ENCODE measurements at regions not wholly inside any gene's neighbourhood (a gene's known extent, or its start where the extent isn't known, plus 50 kb on each side); places are given as distances from the start of the nearest gene placed in this dataset.

DNA sequence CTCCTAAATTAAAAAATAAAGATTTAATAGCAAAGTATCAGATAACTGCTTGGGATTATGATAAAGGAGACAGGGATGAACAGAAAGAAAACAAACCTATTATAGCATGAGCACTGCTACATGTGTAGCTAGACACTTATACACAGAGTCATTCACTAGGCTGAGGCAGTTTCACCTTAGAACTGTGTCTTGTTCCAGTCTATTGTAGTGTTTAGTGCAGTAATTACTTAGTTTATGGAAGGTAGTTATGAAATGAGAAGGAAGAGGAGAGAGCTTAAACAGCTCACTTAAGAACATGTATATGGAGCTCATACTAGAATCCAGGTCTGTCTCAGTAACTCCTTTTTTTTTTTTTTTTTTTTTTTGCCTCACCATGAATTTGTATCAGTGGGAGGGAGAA, 441.4 kb downstream of the PDCD6IP start:
- DNase-seq (ENCODE audit: low read depth, low spot score): no peak

DNA sequence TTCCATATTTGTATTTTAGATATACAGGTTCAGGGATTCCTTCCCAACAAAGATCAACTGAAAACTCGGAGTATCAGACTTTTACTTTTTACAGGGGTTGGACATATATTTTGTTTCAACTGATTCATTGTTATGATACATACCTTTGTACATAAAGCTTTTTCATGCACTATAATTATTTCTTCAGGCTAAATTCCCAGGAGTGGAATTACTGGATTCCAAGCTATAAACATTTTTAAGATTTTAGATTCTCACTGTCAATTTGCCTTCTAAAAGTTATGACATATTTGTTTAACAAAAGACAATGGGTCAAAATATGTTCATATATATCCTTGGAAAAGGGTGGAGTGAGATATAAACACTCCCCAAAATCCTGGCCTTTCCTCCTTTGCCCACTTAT, 449.0 kb downstream of the PDCD6IP start:
- DNase-seq (ENCODE audit: low read depth, low spot score): no peak

DNA sequence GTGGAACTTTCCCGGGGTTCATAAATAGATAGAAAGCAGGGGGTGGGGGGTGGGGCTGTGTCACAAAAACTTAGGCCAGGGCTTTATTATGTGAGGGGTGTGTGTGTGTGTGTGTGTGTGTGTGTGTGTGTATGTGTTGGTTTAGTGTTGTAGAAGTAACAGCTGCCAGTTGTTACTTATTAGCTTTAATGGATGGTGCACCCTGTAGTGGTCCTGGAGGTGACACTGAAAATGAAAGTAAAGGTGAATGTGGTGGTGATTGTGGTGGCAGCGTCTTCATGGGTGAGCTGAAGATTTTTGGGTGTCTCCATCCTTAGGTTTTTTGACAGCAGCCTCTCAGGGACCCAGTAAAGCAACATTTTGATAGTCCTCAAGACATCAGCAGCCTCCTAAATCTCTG, 449.9 kb downstream of the PDCD6IP start:
- no peak for DNase-seq (ENCODE audit: low read depth, low spot score)

DNA sequence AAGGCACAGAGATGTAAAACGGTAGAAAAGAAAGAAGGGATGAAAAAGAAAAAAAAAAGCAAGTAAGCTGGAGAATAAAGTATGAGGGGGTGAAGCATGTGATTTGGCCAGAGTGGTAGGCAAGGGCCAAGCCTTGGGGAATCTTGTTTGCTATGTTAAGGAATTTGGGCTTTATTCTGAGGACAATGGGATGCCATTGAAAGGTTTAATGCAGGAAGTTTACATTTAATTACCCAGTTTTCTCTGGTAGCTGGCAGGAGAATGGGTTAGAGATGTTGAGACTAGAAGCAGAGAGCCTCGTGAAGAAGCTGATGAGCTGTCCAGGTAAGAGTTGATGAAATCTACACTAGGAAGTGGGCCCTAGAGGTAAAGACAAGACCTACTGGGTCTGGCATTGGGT, 455.9 kb downstream of the PDCD6IP start:
- DNase-seq (ENCODE audit: low read depth, low spot score): no peak

DNA sequence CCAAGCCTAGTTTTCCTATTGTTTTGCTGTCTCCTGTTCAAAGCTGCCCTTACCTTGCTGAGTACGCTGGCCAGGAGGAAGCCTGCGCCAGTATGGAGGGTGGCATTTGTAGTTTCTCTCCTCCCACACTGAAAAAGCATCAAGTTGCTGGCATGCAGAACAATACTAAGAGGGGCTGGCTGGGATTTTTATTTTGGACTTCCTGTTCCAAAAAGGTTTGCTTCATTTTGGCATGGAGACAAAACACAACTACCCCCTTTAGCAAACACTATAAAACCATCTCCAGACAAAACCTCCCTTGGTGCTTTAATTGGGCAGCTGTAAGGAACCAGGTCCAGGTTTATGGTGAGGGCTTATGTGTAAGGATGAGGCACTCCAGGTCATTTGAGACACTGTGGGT, 457.6 kb downstream of the PDCD6IP start:
- no peak for DNase-seq (ENCODE audit: low read depth, low spot score)

DNA sequence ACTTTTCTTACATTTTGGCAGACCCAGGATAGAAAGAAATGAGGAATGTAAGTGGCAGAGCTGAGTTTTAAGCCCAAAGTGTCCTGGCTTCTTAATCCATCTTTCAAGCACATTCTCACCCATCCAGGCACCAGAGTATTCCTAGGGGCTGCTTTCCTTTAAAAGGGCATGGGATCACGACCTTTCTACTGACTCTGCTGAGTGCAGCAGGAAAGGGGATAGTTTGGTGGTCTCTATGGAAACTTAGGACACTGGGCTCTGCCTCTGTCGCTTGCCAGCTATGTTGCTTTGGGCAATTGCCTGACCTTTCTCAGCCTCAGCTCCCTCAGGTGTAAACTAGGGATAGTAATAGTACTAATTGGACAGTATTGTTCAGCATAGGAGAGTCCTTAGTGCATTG, 458.4 kb downstream of the PDCD6IP start:
- DNase-seq (ENCODE audit: low read depth, low spot score): peak; percentile 38

DNA sequence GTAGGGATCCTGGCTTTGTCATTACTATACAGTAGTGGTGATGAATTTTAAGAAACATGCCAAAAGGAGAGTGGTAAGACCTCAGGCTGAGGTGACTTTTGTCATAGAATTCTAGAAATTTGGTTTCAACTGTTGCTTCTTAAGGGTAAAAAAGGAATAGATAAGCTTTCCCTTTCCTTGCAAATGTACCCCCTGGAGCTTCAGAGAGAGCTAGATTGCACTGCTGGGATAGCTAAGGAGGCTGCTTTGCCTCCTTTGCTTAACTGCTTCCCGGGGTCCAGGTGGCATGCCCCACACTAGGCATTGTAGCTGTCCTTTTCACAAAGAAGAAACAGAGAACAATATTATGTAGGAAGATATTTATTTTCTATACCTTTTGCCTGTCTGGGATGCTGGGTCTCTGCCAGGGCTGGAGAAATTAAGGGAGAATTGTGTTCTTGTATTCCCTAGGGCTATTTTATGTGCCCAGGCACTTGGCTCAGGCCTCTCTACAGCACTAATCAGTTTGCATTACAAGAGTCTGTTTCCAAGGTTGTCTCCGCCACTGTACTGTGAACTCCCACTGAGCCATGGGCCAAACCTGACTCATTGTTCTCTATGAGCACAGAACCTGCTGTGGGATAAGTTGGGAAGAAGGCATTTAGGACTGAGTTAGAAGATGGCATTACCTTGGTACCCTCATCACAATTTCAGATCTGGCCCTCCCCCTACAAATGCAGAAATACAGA, 460.0 kb downstream of the PDCD6IP start:
- DNase-seq (ENCODE audit: low read depth, low spot score): peak; percentile 30

GRCh38 chr3:34260271-34261000, 462.0 kb downstream of the PDCD6IP start:
- DNase-seq (ENCODE audit: low read depth, low spot score): peak; percentile 36

GRCh38 chr3:34261001-34261385, 462.6 kb downstream of the PDCD6IP start:
- DNase-seq (ENCODE audit: low read depth, low spot score): no peak

DNA sequence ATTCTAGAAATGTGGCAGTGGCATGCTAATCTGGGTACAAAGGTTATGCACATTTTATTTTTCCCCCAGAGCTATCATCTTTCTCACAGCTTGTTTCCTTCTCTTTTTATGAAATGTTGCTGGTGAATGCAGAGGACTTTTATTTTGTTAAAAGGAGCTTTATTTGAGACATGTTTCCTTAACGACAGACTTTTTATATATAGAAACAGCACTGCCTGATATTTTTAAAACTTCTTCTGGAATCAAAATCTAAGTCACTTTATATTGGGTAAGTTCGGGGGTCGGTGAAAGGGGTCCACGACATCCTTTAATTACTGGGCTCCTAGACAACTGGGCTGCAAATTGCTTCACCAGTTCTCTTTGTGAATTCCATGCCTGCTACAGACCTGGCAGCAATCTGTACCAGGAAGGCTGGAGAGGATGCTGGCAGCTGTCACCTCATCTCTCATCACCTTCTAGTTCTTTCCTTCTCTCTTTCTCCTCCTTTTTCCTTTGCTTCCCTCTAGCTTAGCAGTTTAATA, 464.7 kb downstream of the PDCD6IP start:
- DNase-seq (ENCODE audit: low read depth, low spot score): no peak

DNA sequence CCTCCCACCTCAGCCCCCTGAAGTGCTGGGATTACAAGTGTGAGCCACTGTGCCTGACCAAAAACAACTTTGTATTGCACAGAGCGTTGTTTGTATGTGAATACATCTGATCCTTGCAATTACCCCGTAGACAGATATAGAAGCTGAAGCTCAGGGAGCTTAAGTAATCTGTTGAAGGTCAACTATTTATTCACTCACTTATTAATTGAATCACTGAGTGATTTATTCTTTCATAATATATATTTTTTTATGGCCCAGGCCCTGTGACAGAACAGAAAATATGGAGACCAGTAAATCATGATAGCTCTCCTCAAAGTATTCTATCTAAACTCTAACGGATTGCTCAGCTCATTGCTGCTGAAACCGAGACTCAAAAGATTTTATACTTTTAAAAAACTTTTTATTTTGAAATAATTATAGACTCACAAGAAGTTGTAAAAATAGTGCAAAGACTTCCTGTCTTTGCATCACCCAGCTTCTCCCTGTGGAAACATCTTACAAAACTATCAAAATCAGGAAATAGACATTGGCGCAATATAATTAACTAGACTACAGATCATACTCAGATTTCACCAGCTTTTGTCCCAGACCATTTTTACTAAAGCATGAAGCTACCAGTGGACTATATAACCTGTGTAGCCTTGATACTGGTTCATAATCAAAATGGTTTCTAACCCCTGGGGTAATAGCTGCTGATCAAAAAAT, 466.1 kb downstream of the PDCD6IP start:
- DNase-seq (ENCODE audit: low read depth, low spot score): no peak

DNA sequence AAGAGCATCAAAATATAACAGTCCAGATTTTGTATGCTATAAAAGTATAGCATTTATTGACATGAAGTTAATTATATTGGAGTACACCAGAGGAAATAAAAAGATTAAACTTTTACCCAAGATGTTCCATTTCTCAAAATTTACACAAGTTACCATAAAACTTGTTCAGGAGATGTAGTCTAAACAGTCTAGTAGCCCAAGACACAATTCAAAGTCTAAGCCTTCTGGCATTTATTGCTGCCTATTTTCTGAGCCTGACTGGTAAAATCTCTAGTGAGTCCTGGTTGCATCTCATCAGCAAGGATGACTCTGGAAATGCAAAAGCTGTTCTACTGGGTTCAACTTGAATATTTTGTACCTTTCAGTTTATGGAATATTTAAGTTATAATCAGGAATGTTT, 468.7 kb downstream of the PDCD6IP start:
- DNase-seq (ENCODE audit: low read depth, low spot score): no peak

DNA sequence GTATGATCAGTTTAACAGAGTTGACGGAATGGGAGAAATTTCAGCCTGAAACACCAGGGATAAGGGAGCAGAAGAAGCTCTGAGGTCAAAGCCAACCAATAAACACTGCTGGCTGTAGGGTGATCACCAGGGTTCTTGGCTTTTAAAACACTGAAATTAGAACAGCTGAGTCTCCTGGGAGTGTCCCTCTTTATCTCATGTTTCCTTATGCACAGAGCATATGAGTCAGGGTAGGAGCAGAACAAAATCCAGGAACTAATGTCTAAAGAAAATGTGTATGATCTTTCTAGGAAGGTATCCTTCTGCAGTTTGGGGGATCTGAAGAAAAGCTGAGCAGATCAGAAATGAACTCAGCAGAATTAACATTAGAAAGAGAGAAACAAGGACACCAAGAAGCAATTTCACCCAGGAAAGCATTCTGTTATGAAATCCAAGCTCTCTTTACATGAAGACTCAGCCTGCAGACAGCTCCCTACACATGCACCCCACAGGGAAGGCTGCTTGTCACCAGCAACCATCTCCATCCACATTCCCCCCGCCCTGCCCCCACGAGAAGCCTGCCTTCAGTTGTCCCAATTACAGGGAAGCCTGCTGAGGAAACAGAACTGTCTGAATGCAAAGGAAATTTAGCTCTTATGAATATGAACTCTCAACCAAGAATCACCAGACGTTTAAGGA, 469.7 kb downstream of the PDCD6IP start:
- DNase-seq (ENCODE audit: low read depth, low spot score): no peak

GRCh38 chr3:34275811-34276210, 477.4 kb downstream of the PDCD6IP start:
- no peak for DNase-seq (ENCODE audit: low read depth, low spot score)

GRCh38 chr3:34276342-34276741, 477.9 kb downstream of the PDCD6IP start:
- DNase-seq (ENCODE audit: low read depth, low spot score): no peak

DNA sequence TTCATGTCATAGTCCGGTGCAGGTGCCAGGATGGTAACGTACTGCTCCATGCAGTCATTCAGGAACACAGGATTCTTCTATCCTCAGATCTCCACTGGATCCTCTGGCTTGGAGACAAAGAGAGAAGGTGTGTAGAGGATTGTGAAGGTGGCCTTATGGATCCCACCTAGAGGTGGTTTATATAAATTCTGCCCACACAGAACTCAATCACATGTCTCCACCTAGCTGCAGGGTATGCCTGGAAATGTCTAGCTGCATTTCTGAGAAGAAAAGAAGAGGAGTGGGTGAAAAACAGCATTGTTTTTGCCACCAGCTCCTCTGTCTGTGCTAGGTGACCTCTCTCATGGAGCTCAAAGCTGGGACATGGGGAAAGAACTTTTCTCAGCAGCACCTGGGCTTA, 478.7 kb downstream of the PDCD6IP start:
- DNase-seq (ENCODE audit: low read depth, low spot score): no peak

- DNase-seq (ENCODE audit: low read depth, low spot score): no peak
Observed at GRCh38 chr3:34279901-34280300, 481.5 kb downstream of the PDCD6IP start.

DNA sequence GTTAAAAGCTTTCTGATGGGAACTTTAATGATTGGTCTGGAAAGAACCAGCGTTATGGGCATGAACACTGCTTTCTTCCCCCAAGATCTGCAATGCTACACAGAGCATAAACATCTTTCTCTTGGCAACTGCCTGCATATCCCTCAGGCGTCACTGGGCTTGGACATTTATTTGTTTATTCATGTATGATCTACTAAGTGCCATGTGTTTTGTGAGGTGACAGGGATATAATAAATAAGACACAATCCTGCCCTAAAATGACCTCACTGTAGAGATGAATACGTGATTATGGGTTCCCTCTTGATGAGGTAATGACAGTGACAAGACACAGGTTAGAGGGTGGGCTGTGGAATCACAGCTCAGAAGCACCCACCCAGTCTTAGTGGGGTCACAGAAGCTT, 485.3 kb downstream of the PDCD6IP start:
- DNase-seq (ENCODE audit: low read depth, low spot score): no peak

GRCh38 chr3:34284959-34285826, 486.8 kb downstream of the PDCD6IP start:
- peak; percentile 31 for DNase-seq (ENCODE audit: low read depth, low spot score)

- DNase-seq (ENCODE audit: low read depth, low spot score): no peak
Observed at GRCh38 chr3:34285827-34286188, 487.4 kb downstream of the PDCD6IP start.
